ENCODE measurements at regions not wholly inside any gene's neighbourhood (a gene's known extent, or its start where the extent isn't known, plus 50 kb on each side); places are given as distances from the start of the nearest gene placed in this dataset.

GRCh38 chr12:5220835-5221234 lies 177.2 kb downstream of the KCNA5 start:
- Histone ChIP-seq H3K27me3 (ENCODE audit: control insufficient read depth, insufficient read depth, low read length) (no peaks in the 10 kb centered on the region), H3K4me3 (ENCODE audit: low read length) (no peak overlapping the region), H3K4me1 (ENCODE audit: control insufficient read depth, insufficient read depth, low read length) (no peaks in the 10 kb centered on the region), H3K9me3 (replicated peaks; ENCODE audit: control insufficient read depth, low read depth, low read length) (no peaks in the 10 kb centered on the region), H3K27ac (ENCODE audit: low read length) (no peak overlapping the region), H3K36me3 (ENCODE audit: control insufficient read depth, insufficient read depth, low read length) (no peaks in the 10 kb centered on the region)
- no peak for DNase-seq
- 75% methylated on average over 3 of the region's 3 CpGs for WGBS (ENCODE audit: insufficient coverage)

- no peak overlapping the region for H3K4me3 ChIP-seq (ENCODE audit: low read length)
- 64% methylated on average over 2 of the region's 2 CpGs for WGBS (ENCODE audit: insufficient coverage)
- H3K27ac ChIP-seq (ENCODE audit: low read length), result no peak overlapping the region
- no peaks in the 10 kb centered on the region for H3K27me3 ChIP-seq (ENCODE audit: control insufficient read depth, insufficient read depth, low read length)
- no peaks in the 10 kb centered on the region for H3K4me1 ChIP-seq (ENCODE audit: control insufficient read depth, insufficient read depth, low read length)
- H3K9me3 ChIP-seq (replicated peaks; ENCODE audit: control insufficient read depth, low read depth, low read length), result no peaks in the 10 kb centered on the region
- no peak for DNase-seq
- H3K36me3 ChIP-seq (ENCODE audit: control insufficient read depth, insufficient read depth, low read length), result no peaks in the 10 kb centered on the region
Observed at GRCh38 chr12:5222011-5222461, 178.4 kb downstream of the KCNA5 start.

- Histone ChIP-seq H3K27me3 (ENCODE audit: control insufficient read depth, insufficient read depth, low read length) (no peaks in the 10 kb centered on the region), H3K36me3 (ENCODE audit: control insufficient read depth, insufficient read depth, low read length) (no peaks in the 10 kb centered on the region), H3K9me3 (replicated peaks; ENCODE audit: control insufficient read depth, low read depth, low read length) (no peaks in the 10 kb centered on the region), H3K4me1 (ENCODE audit: control insufficient read depth, insufficient read depth, low read length) (no peaks in the 10 kb centered on the region), H3K4me3 (ENCODE audit: low read length) (no peak overlapping the region), H3K27ac (ENCODE audit: low read length) (no peak overlapping the region)
- no peak for DNase-seq
- 88% methylated on average over 4 of the region's 5 CpGs for WGBS (ENCODE audit: insufficient coverage)
Observed at GRCh38 chr12:5222729-5223128, 179.1 kb downstream of the KCNA5 start.

- WGBS (ENCODE audit: insufficient coverage), result 46% methylated on average over 2 of the region's 3 CpGs
- Histone ChIP-seq H3K4me1 (ENCODE audit: control insufficient read depth, insufficient read depth, low read length) (no peaks in the 10 kb centered on the region), H3K27me3 (ENCODE audit: control insufficient read depth, insufficient read depth, low read length) (no peaks in the 10 kb centered on the region), H3K9me3 (replicated peaks; ENCODE audit: control insufficient read depth, low read depth, low read length) (no peaks in the 10 kb centered on the region), H3K4me3 (ENCODE audit: low read length) (no peak overlapping the region), H3K36me3 (ENCODE audit: control insufficient read depth, insufficient read depth, low read length) (no peaks in the 10 kb centered on the region), H3K27ac (ENCODE audit: low read length) (no peak overlapping the region)
- DNase-seq, result no peak
Observed at GRCh38 chr12:5223881-5224280, 180.2 kb downstream of the KCNA5 start.

- WGBS (ENCODE audit: insufficient coverage), result 84% methylated on average over 5 of the region's 7 CpGs
- H3K4me1 ChIP-seq (ENCODE audit: control insufficient read depth, insufficient read depth, low read length), result no peaks in the 10 kb centered on the region
- H3K27me3 ChIP-seq (ENCODE audit: control insufficient read depth, insufficient read depth, low read length), result peaks cover 2% of the 10 kb centered on the region
- no peak overlapping the region for H3K27ac ChIP-seq (ENCODE audit: low read length)
- H3K36me3 ChIP-seq (ENCODE audit: control insufficient read depth, insufficient read depth, low read length), result no peaks in the 10 kb centered on the region
- DNase-seq, result no peak
- H3K9me3 ChIP-seq (replicated peaks; ENCODE audit: control insufficient read depth, low read depth, low read length), result no peaks in the 10 kb centered on the region
- no peak overlapping the region for H3K4me3 ChIP-seq (ENCODE audit: low read length)
Observed at GRCh38 chr12:5226581-5226980, 182.9 kb downstream of the KCNA5 start.

GRCh38 chr12:5227708-5228373 lies 184.2 kb downstream of the KCNA5 start:
- Histone ChIP-seq H3K27me3 (ENCODE audit: control insufficient read depth, insufficient read depth, low read length) (peaks cover 3% of the 10 kb centered on the region), H3K9me3 (replicated peaks; ENCODE audit: control insufficient read depth, low read depth, low read length) (no peaks in the 10 kb centered on the region), H3K36me3 (ENCODE audit: control insufficient read depth, insufficient read depth, low read length) (no peaks in the 10 kb centered on the region), H3K4me1 (ENCODE audit: control insufficient read depth, insufficient read depth, low read length) (no peaks in the 10 kb centered on the region), H3K27ac (ENCODE audit: low read length) (no peak overlapping the region), H3K4me3 (ENCODE audit: low read length) (no peak overlapping the region)
- 72% methylated on average over 3 of the region's 7 CpGs for WGBS (ENCODE audit: insufficient coverage)
- no peak for DNase-seq

- no peaks in the 10 kb centered on the region for H3K9me3 ChIP-seq (replicated peaks; ENCODE audit: control insufficient read depth, low read depth, low read length)
- H3K27me3 ChIP-seq (ENCODE audit: control insufficient read depth, insufficient read depth, low read length), result peaks cover 3% of the 10 kb centered on the region
- no peak for DNase-seq
- H3K4me1 ChIP-seq (ENCODE audit: control insufficient read depth, insufficient read depth, low read length), result no peaks in the 10 kb centered on the region
- WGBS (ENCODE audit: insufficient coverage), result no CpG with 5 or more reads among the region's 2 CpGs
- no peaks in the 10 kb centered on the region for H3K36me3 ChIP-seq (ENCODE audit: control insufficient read depth, insufficient read depth, low read length)
- H3K27ac ChIP-seq (ENCODE audit: low read length), result no peak overlapping the region
- H3K4me3 ChIP-seq (ENCODE audit: low read length), result no peak overlapping the region
Observed at GRCh38 chr12:5230156-5230555, 186.5 kb downstream of the KCNA5 start.

GRCh38 chr12:5230861-5231260 lies 187.2 kb downstream of the KCNA5 start:
- 88% methylated on average over 2 of the region's 3 CpGs for WGBS (ENCODE audit: insufficient coverage)
- Histone ChIP-seq H3K27me3 (ENCODE audit: control insufficient read depth, insufficient read depth, low read length) (peaks cover 3% of the 10 kb centered on the region), H3K9me3 (replicated peaks; ENCODE audit: control insufficient read depth, low read depth, low read length) (no peaks in the 10 kb centered on the region), H3K4me1 (ENCODE audit: control insufficient read depth, insufficient read depth, low read length) (no peaks in the 10 kb centered on the region), H3K27ac (ENCODE audit: low read length) (no peak overlapping the region), H3K4me3 (ENCODE audit: low read length) (no peak overlapping the region), H3K36me3 (ENCODE audit: control insufficient read depth, insufficient read depth, low read length) (no peaks in the 10 kb centered on the region)
- DNase-seq, result no peak

- no peak overlapping the region for H3K27ac ChIP-seq (ENCODE audit: low read length)
- H3K27me3 ChIP-seq (ENCODE audit: control insufficient read depth, insufficient read depth, low read length), result peaks cover 3% of the 10 kb centered on the region
- H3K9me3 ChIP-seq (replicated peaks; ENCODE audit: control insufficient read depth, low read depth, low read length), result no peaks in the 10 kb centered on the region
- DNase-seq, result no peak
- WGBS (ENCODE audit: insufficient coverage), result 80% methylated on average over 2 of the region's 3 CpGs
- no peaks in the 10 kb centered on the region for H3K36me3 ChIP-seq (ENCODE audit: control insufficient read depth, insufficient read depth, low read length)
- no peaks in the 10 kb centered on the region for H3K4me1 ChIP-seq (ENCODE audit: control insufficient read depth, insufficient read depth, low read length)
- no peak overlapping the region for H3K4me3 ChIP-seq (ENCODE audit: low read length)
Observed at GRCh38 chr12:5232291-5232690, 188.6 kb downstream of the KCNA5 start.

GRCh38 chr12:5232826-5233500 lies 189.3 kb downstream of the KCNA5 start:
- Histone ChIP-seq H3K27me3 (ENCODE audit: control insufficient read depth, insufficient read depth, low read length) (peaks cover 3% of the 10 kb centered on the region), H3K9me3 (replicated peaks; ENCODE audit: control insufficient read depth, low read depth, low read length) (no peaks in the 10 kb centered on the region), H3K4me1 (ENCODE audit: control insufficient read depth, insufficient read depth, low read length) (no peaks in the 10 kb centered on the region), H3K27ac (ENCODE audit: low read length) (no peak overlapping the region), H3K36me3 (ENCODE audit: control insufficient read depth, insufficient read depth, low read length) (no peaks in the 10 kb centered on the region), H3K4me3 (ENCODE audit: low read length) (no peak overlapping the region)
- WGBS (ENCODE audit: insufficient coverage), result 36% methylated on average over 7 of the region's 14 CpGs
- no peak for DNase-seq

Data from muscle of leg (tissue), 3 donors.